ENCODE measurements at regions not wholly inside any gene's neighbourhood (a gene's known extent, or its start where the extent isn't known, plus 50 kb on each side); places are given as distances from the start of the nearest gene placed in this dataset.

DNA sequence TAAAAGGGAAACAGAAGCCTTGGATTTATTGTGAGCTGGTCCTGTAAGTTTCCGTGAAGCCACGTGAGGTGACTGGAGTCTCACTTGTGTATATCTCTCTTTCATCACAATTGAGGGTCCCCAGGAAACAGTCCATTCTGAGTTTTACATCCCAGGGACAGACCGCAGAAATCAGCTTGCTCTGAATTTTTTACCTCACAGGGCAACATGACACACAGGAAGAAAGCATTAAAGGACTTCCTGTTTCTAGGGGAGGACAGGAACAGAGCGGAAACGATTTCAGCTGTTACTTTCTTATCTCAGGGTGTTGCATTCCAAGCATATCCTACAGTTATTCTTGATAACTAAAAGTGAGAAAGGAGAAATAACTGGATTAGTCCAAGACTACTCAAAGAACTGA is 553.5 kb downstream of the TRAM1L1 start:
- TF ChIP-seq EZH2 (IDR thresholded peaks at IDR 0.05; ENCODE audit: borderline replicate concordance), result no peak
- TF ChIP-seq, protein P1, sequence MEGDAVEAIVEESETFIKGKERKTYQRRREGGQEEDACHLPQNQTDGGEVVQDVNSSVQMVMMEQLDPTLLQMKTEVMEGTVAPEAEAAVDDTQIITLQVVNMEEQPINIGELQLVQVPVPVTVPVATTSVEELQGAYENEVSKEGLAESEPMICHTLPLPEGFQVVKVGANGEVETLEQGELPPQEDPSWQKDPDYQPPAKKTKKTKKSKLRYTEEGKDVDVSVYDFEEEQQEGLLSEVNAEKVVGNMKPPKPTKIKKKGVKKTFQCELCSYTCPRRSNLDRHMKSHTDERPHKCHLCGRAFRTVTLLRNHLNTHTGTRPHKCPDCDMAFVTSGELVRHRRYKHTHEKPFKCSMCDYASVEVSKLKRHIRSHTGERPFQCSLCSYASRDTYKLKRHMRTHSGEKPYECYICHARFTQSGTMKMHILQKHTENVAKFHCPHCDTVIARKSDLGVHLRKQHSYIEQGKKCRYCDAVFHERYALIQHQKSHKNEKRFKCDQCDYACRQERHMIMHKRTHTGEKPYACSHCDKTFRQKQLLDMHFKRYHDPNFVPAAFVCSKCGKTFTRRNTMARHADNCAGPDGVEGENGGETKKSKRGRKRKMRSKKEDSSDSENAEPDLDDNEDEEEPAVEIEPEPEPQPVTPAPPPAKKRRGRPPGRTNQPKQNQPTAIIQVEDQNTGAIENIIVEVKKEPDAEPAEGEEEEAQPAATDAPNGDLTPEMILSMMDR (IDR thresholded peaks at IDR 0.05; ENCODE audit: poor library complexity), result no peak
- no peak for TF ChIP-seq EZH2phosphoT487 (IDR thresholded peaks at IDR 0.05; ENCODE audit: low read depth, severe bottlenecking, unreplicated experiment)

All from hepatocyte (in vitro differentiated cells).